H9 (cell line): ENCODE measurements at regions not wholly inside any gene's neighbourhood (a gene's known extent, or its start where the extent isn't known, plus 50 kb on each side); places are given as distances from the start of the nearest gene placed in this dataset.

ENCODE experiments used
- DNase-seq: peaks from one replicate; pipeline ENCODE4 v3.0.0-alpha.2; 2017
- H2AFZ ChIP-seq: one replicate; pipeline ENCODE4 v1.6.1; 2013; ENCODE audit warnings: mild to moderate bottlenecking, low read length, control low read depth, moderate library complexity
- H2AK5ac ChIP-seq: 2 replicates; pipeline ENCODE4 v1.6.1; 2013; ENCODE audit warnings: low read length, control low read depth, mixed read lengths; ENCODE audit not compliant: insufficient read length
- H2BK120ac ChIP-seq: one replicate; pipeline ENCODE4 v1.6.1; 2013; ENCODE audit warnings: low read depth, mild to moderate bottlenecking, low read length, control low read depth, inconsistent platforms; ENCODE audit not compliant: poor library complexity, severe bottlenecking
- H2BK12ac ChIP-seq: 2 replicates; pipeline ENCODE4 v1.6.1; 2013; ENCODE audit warnings: low read length, control low read depth, mixed read lengths, low read depth; ENCODE audit not compliant: insufficient read length
- H2BK15ac ChIP-seq: 2 replicates; pipeline ENCODE4 v1.6.1; 2013; ENCODE audit warnings: low read depth, low read length, control low read depth
- H2BK20ac ChIP-seq: one replicate; pipeline ENCODE4 v1.6.1; 2013; ENCODE audit warnings: low read depth, mild to moderate bottlenecking, low read length, control low read depth, inconsistent platforms; ENCODE audit not compliant: poor library complexity, severe bottlenecking
- H2BK5ac ChIP-seq: 2 replicates; pipeline ENCODE4 v1.6.1; 2013; ENCODE audit warnings: low read length, control low read depth, mixed read lengths; ENCODE audit not compliant: insufficient read length
- H3K14ac ChIP-seq: 2 replicates; pipeline ENCODE4 v1.6.1; 2013; ENCODE audit warnings: low read length, control low read depth; ENCODE audit not compliant: insufficient read depth
- H3K18ac ChIP-seq: 2 replicates; pipeline ENCODE4 v1.6.1; 2013; ENCODE audit warnings: low read depth, mild to moderate bottlenecking, mixed read lengths, low read length, control low read depth; ENCODE audit not compliant: insufficient read length
- H3K23ac ChIP-seq: 2 replicates; pipeline ENCODE4 v1.6.1; 2013; ENCODE audit warnings: low read length, control low read depth, mixed read lengths, low read depth; ENCODE audit not compliant: insufficient read length
- H3K23me2 ChIP-seq: 2 replicates; pipeline ENCODE4 v1.6.1; 2013; ENCODE audit warnings: low read depth, mild to moderate bottlenecking, mixed read lengths, low read length, control low read depth; ENCODE audit not compliant: insufficient read length, poor library complexity, severe bottlenecking
- H3K27ac ChIP-seq: 2 replicates; pipeline ENCODE4 v1.5.1; 2013; ENCODE audit warnings: low read length, control low read depth, mixed read lengths, low read depth; ENCODE audit not compliant: insufficient read length
- H3K27me3 ChIP-seq: 2 replicates; pipeline ENCODE4 v1.6.1; 2013; ENCODE audit warnings: low read length, control low read depth, inconsistent platforms; ENCODE audit not compliant: insufficient read depth
- H3K4ac ChIP-seq: 2 replicates; pipeline ENCODE4 v1.6.1; 2013; ENCODE audit warnings: low read depth, mild to moderate bottlenecking, control low read depth, inconsistent platforms, low read length, moderate library complexity
- H3K4me1 ChIP-seq: 2 replicates; pipeline ENCODE4 v1.6.1; 2013; ENCODE audit warnings: low read length, control low read depth, inconsistent platforms; ENCODE audit not compliant: insufficient read depth
- H3K4me2 ChIP-seq: 2 replicates; pipeline ENCODE4 v1.6.1; 2013; ENCODE audit warnings: low read length, control low read depth, mixed read lengths; ENCODE audit not compliant: insufficient read length, insufficient read depth
- H3K56ac ChIP-seq: 2 replicates; pipeline ENCODE4 v1.6.1; 2013; ENCODE audit warnings: low read depth, mild to moderate bottlenecking, mixed read lengths, low read length, control low read depth; ENCODE audit not compliant: insufficient read length
- H3K79me1 ChIP-seq: 2 replicates; pipeline ENCODE4 v1.6.1; 2013; ENCODE audit warnings: low read depth, mild to moderate bottlenecking, moderate library complexity, low read length, control low read depth, inconsistent platforms; ENCODE audit not compliant: insufficient read depth, poor library complexity, severe bottlenecking
- H3K79me2 ChIP-seq: 2 replicates; pipeline ENCODE4 v1.6.1; 2013; ENCODE audit warnings: low read length, control low read depth, inconsistent platforms; ENCODE audit not compliant: insufficient read depth
- H3K9ac ChIP-seq: 2 replicates; pipeline ENCODE4 v1.6.1; 2013; ENCODE audit warnings: low read length, control low read depth, mixed read lengths; ENCODE audit not compliant: insufficient read length; ENCODE audit errors: extremely low read depth
- H3K9me3 ChIP-seq: one replicate; pipeline ENCODE4 v1.6.1; 2013; ENCODE audit warnings: low read depth, low read length, inconsistent platforms; ENCODE audit not compliant: control insufficient read depth
- H3T11ph ChIP-seq: one replicate; pipeline ENCODE4 v1.6.1; 2013; ENCODE audit warnings: mild to moderate bottlenecking, low read length, control low read depth, inconsistent platforms
- H4K20me1 ChIP-seq: one replicate; pipeline ENCODE4 v1.6.1; 2013; ENCODE audit not compliant: control insufficient read depth, insufficient read length, insufficient read depth
- H4K5ac ChIP-seq: 2 replicates; pipeline ENCODE4 v1.6.1; 2013; ENCODE audit warnings: low read depth, mild to moderate bottlenecking, mixed read lengths, low read length, control low read depth; ENCODE audit not compliant: insufficient read length
- H4K8ac ChIP-seq: replicated peaks from 2 replicates; pipeline ENCODE4 v1.6.1; 2013; ENCODE audit warnings: low read length, control low read depth, mixed read lengths, low read depth; ENCODE audit not compliant: insufficient read length
- H4K91ac ChIP-seq: 2 replicates; pipeline ENCODE4 v1.6.1; 2013; ENCODE audit warnings: low read depth, mild to moderate bottlenecking, moderate library complexity, mixed read lengths, low read length, control low read depth; ENCODE audit not compliant: insufficient read length
- H3K27ac Mint-ChIP-seq, 3 experiments: 2 replicates in 2 of 3; 3 replicates in 1 of 3; pipeline ENCODE4 v1.8.0; 2020 to 2021; ENCODE audit warnings: mixed read lengths in 3 of 3, mild to moderate bottlenecking in 1 of 3, moderate library complexity in 1 of 3
- H3K27me3 Mint-ChIP-seq: 2 replicates; pipeline ENCODE4 v1.8.0; 2021; ENCODE audit warnings: low read depth, mild to moderate bottlenecking, moderate library complexity, mixed read lengths
- H3K36me3 Mint-ChIP-seq, 3 experiments: 2 replicates in 2 of 3; 3 replicates in 1 of 3; pipeline ENCODE4 v1.8.0; 2020 to 2021; ENCODE audit warnings: low read depth in 3 of 3, mixed read lengths in 3 of 3; ENCODE audit not compliant: insufficient read depth in 1 of 3
- H3K4me1 Mint-ChIP-seq, 2 experiments: 2 replicates each; pipeline ENCODE4 v1.8.0; 2020; ENCODE audit warnings: mixed read lengths in 2 of 2
- H3K4me3 Mint-ChIP-seq, 2 experiments: 2 replicates in 1 of 2; 3 replicates in 1 of 2; pipeline ENCODE4 v1.8.0; 2020 to 2021; ENCODE audit warnings: mild to moderate bottlenecking in 2 of 2, mixed read lengths in 2 of 2, moderate library complexity in 1 of 2
- H3K9me3 Mint-ChIP-seq, 2 experiments: 2 replicates in 1 of 2; 3 replicates in 1 of 2; pipeline ENCODE4 v1.8.0; 2020; ENCODE audit warnings: mild to moderate bottlenecking in 2 of 2, mixed read lengths in 2 of 2, moderate library complexity in 1 of 2
- WGBS: extraction: QIAGEN DNeasy Blood & Tissue Kit; methylation state at CpG from one replicate; pipeline ENCODE4 v1.1.7; 2013; ENCODE audit warnings: missing lambda C conversion rate, low lambda C conversion rate, mixed read lengths; ENCODE audit not compliant: insufficient read length; ENCODE audit errors: extremely low coverage; 5-methylcytosine and 5-hydroxymethylcytosine counted together
- TF ChIP-seq, protein P1 (sequence below): fragments of 200-600 bp; sonication (generic); conservative IDR thresholded peaks from 3 replicates; pipeline ENCODE4 v1.8.0; 2021; ENCODE audit warnings: antibody characterized with exemption, mild to moderate bottlenecking

DNA sequence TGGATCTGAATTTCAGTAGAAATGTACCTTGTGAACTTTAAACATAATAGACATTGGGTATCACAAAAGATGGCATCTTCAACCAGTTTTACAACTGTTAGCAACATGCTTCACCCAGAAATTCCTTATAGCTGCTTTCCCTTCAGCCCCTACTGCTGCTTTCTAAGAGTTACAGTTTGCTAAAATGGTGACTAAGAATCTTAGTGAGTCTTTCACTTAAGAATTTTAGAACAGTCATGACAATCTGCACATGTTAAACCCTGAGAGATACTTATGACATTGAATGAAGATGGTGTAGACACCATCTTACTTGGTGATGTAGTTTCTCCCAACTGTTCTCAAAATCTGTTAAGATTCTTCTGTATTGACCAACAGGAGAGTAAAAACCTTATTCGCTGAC, 129.7 kb upstream of the UBE2E1 start:
- TF ChIP-seq, protein P1, sequence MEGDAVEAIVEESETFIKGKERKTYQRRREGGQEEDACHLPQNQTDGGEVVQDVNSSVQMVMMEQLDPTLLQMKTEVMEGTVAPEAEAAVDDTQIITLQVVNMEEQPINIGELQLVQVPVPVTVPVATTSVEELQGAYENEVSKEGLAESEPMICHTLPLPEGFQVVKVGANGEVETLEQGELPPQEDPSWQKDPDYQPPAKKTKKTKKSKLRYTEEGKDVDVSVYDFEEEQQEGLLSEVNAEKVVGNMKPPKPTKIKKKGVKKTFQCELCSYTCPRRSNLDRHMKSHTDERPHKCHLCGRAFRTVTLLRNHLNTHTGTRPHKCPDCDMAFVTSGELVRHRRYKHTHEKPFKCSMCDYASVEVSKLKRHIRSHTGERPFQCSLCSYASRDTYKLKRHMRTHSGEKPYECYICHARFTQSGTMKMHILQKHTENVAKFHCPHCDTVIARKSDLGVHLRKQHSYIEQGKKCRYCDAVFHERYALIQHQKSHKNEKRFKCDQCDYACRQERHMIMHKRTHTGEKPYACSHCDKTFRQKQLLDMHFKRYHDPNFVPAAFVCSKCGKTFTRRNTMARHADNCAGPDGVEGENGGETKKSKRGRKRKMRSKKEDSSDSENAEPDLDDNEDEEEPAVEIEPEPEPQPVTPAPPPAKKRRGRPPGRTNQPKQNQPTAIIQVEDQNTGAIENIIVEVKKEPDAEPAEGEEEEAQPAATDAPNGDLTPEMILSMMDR: no peak
- H2BK120ac ChIP-seq: no peak overlapping the region
- H3K27ac ChIP-seq: no peak overlapping the region

More for the DNA sequence above, 129.7 kb upstream of the UBE2E1 start:
- Histone ChIP-seq H3K4me2 (no peak overlapping the region), H2BK15ac (no peak overlapping the region), H3T11ph (no peak overlapping the region), H3K18ac (no peak overlapping the region), H2AFZ (no peak overlapping the region), H3K27me3 (no peaks in the 10 kb centered on the region), H2BK5ac (no peak overlapping the region), H2BK12ac (no peak overlapping the region), H3K79me2 (no peaks in the 10 kb centered on the region), H3K23ac (no peak overlapping the region), H3K23me2 (no peaks in the 10 kb centered on the region), H4K8ac (no peak overlapping the region), H3K79me1 (no peaks in the 10 kb centered on the region), H4K5ac (no peak overlapping the region), H3K4ac (no peak overlapping the region), H3K9ac (no peak overlapping the region), H3K9me3 (no peaks in the 10 kb centered on the region), H2BK20ac (no peak overlapping the region), H2AK5ac (no peak overlapping the region), H4K20me1 (no peaks in the 10 kb centered on the region), H3K56ac (no peak overlapping the region), H4K91ac (no peak overlapping the region), H3K4me1 (no peaks in the 10 kb centered on the region), H3K14ac (no peak overlapping the region)
- WGBS: no CpG with 5 or more reads among the region's 1 CpG
- H3K4me1 Mint-ChIP-seq: no peaks in the 10 kb centered on the region
- H3K27ac Mint-ChIP-seq: no peak overlapping the region
- no peak for DNase-seq
- no peaks in the 10 kb centered on the region; the same call in 1 of the 2 replicates for H3K27me3 Mint-ChIP-seq
- H3K4me3 Mint-ChIP-seq: no peak overlapping the region
- no peaks in the 10 kb centered on the region; a peak in 1 of 7 replicates for H3K36me3 Mint-ChIP-seq
- H3K9me3 Mint-ChIP-seq: no peaks in the 10 kb centered on the region
